ENCODE measurements at regions not wholly inside any gene's neighbourhood (a gene's known extent, or its start where the extent isn't known, plus 50 kb on each side); places are given as distances from the start of the nearest gene placed in this dataset.
A peak's percentile ranks its signal among the peaks of the same experiment; 100 is the strongest.

DNA sequence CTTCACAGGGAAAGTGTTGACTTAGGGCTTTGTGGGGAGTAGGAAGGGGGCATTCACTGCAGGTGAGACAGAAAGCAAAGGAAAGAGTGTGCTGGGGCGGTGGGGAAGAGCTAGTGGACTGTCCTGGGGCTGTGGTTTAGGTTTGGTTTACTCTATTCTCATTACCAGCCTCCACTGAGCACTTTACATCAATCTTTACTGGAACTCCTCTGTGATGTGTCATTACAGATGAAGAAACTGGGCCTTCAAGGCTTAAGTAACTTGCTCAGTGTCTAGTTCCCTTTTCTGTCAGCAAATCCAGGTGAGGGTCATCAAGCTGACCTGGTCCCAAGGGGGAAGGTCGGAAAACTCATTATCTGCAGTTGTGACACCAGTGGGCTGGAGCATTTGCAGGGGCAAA is 120.2 kb upstream of the PFN2 start:
- Histone ChIP-seq H3K9me3 (ENCODE audit: control insufficient read depth, insufficient read depth, low read depth, low read length) (no peaks in the 10 kb centered on the region), H3K9ac (ENCODE audit: insufficient read depth, low read length) (no peak overlapping the region), H2AFZ (ENCODE audit: low read length) (no peak overlapping the region), H4K20me1 (ENCODE audit: control insufficient read depth, extremely low read depth, insufficient read depth, low read length) (no peaks in the 10 kb centered on the region), H3K4me1 (ENCODE audit: control insufficient read depth, extremely low read depth, insufficient read depth, low read length) (peaks cover 13% of the 10 kb centered on the region), H3K36me3 (ENCODE audit: control insufficient read depth, insufficient read depth, low read length) (no peaks in the 10 kb centered on the region), H3K4me3 (replicated peaks in 1 of 4; ENCODE audit: control extremely low read depth in 1 of 4, insufficient read depth in 1 of 4, low read depth in 3 of 4, low read length in 4 of 4) (no peak overlapping the region), H3K4me2 (ENCODE audit: extremely low read depth, insufficient read depth, low read length) (peak overlapping the region; percentile 25), H3K27ac (ENCODE audit: insufficient read depth, low read length) (no peak overlapping the region), H3K79me2 (ENCODE audit: control insufficient read depth, insufficient read depth, low read length) (no peaks in the 10 kb centered on the region), H3K27me3 (ENCODE audit: control insufficient read depth, insufficient read depth, low read length) (no peaks in the 10 kb centered on the region)
- peak in 1 of 2 donors; percentile 38 for DNase-seq (ENCODE audit: low read depth in 2 of 2)
- TF ChIP-seq, protein P1, sequence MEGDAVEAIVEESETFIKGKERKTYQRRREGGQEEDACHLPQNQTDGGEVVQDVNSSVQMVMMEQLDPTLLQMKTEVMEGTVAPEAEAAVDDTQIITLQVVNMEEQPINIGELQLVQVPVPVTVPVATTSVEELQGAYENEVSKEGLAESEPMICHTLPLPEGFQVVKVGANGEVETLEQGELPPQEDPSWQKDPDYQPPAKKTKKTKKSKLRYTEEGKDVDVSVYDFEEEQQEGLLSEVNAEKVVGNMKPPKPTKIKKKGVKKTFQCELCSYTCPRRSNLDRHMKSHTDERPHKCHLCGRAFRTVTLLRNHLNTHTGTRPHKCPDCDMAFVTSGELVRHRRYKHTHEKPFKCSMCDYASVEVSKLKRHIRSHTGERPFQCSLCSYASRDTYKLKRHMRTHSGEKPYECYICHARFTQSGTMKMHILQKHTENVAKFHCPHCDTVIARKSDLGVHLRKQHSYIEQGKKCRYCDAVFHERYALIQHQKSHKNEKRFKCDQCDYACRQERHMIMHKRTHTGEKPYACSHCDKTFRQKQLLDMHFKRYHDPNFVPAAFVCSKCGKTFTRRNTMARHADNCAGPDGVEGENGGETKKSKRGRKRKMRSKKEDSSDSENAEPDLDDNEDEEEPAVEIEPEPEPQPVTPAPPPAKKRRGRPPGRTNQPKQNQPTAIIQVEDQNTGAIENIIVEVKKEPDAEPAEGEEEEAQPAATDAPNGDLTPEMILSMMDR (conservative IDR thresholded peaks at IDR 0.05 in 1 of 2, IDR thresholded peaks at IDR 0.05 in 1 of 2; ENCODE audit: low read depth in 1 of 2, low read length in 2 of 2): no peak
- no peak for TF ChIP-seq EZH2 (IDR thresholded peaks at IDR 0.05; ENCODE audit: low read length, missing control alignments)

DNA sequence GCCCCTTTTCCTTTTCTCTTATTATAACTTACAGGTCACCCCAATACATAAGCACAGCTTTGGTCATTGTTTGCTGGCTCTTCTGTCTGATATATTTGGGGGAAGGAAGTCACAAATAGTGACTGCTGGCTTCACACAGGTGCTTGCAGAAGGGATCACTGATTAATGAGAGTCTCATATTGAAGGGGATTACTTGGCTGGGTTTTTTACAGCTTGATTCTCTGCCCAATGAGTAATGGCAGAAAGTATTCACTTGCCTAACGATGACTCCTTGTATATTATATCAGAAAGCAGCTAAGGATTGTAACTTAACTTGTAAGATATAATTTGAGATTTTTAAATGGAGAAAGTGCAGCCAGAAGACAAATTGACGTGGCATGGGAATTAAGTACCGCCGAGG is 119.3 kb upstream of the PFN2 start:
- peak in 1 of 2 donors; percentile 80 for DNase-seq (ENCODE audit: low read depth in 2 of 2)
- no peak overlapping the region for H2AFZ ChIP-seq (ENCODE audit: low read length)
- H3K4me3 ChIP-seq (replicated peaks in 1 of 4; ENCODE audit: control extremely low read depth in 1 of 4, insufficient read depth in 1 of 4, low read depth in 3 of 4, low read length in 4 of 4): no peak overlapping the region
- no peak overlapping the region for H3K27ac ChIP-seq (ENCODE audit: insufficient read depth, low read length)
- no peak overlapping the region for H3K4me2 ChIP-seq (ENCODE audit: extremely low read depth, insufficient read depth, low read length)
- no peaks in the 10 kb centered on the region for H3K36me3 ChIP-seq (ENCODE audit: control insufficient read depth, insufficient read depth, low read length)
- H4K20me1 ChIP-seq (ENCODE audit: control insufficient read depth, extremely low read depth, insufficient read depth, low read length): no peaks in the 10 kb centered on the region
- no peaks in the 10 kb centered on the region for H3K27me3 ChIP-seq (ENCODE audit: control insufficient read depth, insufficient read depth, low read length)
- H3K9ac ChIP-seq (ENCODE audit: insufficient read depth, low read length): no peak overlapping the region
- H3K9me3 ChIP-seq (ENCODE audit: control insufficient read depth, insufficient read depth, low read depth, low read length): no peaks in the 10 kb centered on the region
- no peak for TF ChIP-seq EZH2 (IDR thresholded peaks at IDR 0.05; ENCODE audit: low read length, missing control alignments)
- TF ChIP-seq, protein P1 (conservative IDR thresholded peaks at IDR 0.05 in 1 of 2, IDR thresholded peaks at IDR 0.05 in 1 of 2; ENCODE audit: low read depth in 1 of 2, low read length in 2 of 2): no peak
- H3K79me2 ChIP-seq (ENCODE audit: control insufficient read depth, insufficient read depth, low read length): no peaks in the 10 kb centered on the region
- H3K4me1 ChIP-seq (ENCODE audit: control insufficient read depth, extremely low read depth, insufficient read depth, low read length): peaks cover 13% of the 10 kb centered on the region

DNA sequence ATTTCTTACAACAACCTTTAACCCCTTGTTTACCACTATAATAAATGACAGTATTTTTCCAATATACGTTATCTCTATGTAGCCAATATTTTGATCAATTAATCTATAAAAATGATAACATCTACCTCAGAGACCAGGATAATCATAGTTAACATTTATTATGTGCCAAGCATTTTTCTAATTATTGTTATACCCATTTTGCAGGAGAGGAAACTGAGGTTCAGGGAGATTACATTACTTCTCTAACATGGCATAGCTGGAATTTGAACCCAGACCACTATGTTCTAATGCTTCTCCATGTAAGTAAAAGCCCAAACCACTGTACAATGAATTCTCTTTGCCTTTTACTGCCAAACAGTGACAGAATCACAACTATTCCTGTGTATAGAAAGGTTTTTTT is 113.4 kb upstream of the PFN2 start:
- no peak for TF ChIP-seq EZH2 (IDR thresholded peaks at IDR 0.05; ENCODE audit: low read length, missing control alignments)
- TF ChIP-seq, protein P1 (conservative IDR thresholded peaks at IDR 0.05 in 1 of 2, IDR thresholded peaks at IDR 0.05 in 1 of 2; ENCODE audit: low read depth in 1 of 2, low read length in 2 of 2): no peak
- Histone ChIP-seq H4K20me1 (ENCODE audit: control insufficient read depth, extremely low read depth, insufficient read depth, low read length) (no peaks in the 10 kb centered on the region), H3K27ac (ENCODE audit: insufficient read depth, low read length) (no peak overlapping the region), H3K4me2 (ENCODE audit: extremely low read depth, insufficient read depth, low read length) (peak overlapping the region; percentile 59), H3K4me3 (replicated peaks in 1 of 4; ENCODE audit: control extremely low read depth in 1 of 4, insufficient read depth in 1 of 4, low read depth in 3 of 4, low read length in 4 of 4) (peak overlapping the region in 1 of 4 experiments; percentile 52), H3K9me3 (ENCODE audit: control insufficient read depth, insufficient read depth, low read depth, low read length) (no peaks in the 10 kb centered on the region), H3K27me3 (ENCODE audit: control insufficient read depth, insufficient read depth, low read length) (no peaks in the 10 kb centered on the region), H3K9ac (ENCODE audit: insufficient read depth, low read length) (no peak overlapping the region), H3K79me2 (ENCODE audit: control insufficient read depth, insufficient read depth, low read length) (no peaks in the 10 kb centered on the region), H2AFZ (ENCODE audit: low read length) (no peak overlapping the region), H3K4me1 (ENCODE audit: control insufficient read depth, extremely low read depth, insufficient read depth, low read length) (peaks cover 17% of the 10 kb centered on the region), H3K36me3 (ENCODE audit: control insufficient read depth, insufficient read depth, low read length) (no peaks in the 10 kb centered on the region)
- no peak for DNase-seq (ENCODE audit: low read depth in 2 of 2)

All from fibroblast of lung (primary cell).